Brain microvascular endothelial cell (primary cell): ENCODE measurements at regions not wholly inside any gene's neighbourhood (a gene's known extent, or its start where the extent isn't known, plus 50 kb on each side); places are given as distances from the start of the nearest gene placed in this dataset.

Experiments
- DNase-seq: peaks from one replicate; pipeline ENCODE4 v3.0.0-alpha.2; 2020
- H3K27ac ChIP-seq: fragments of 250-450 bp; sonication (Bioruptor Pico); 2 replicates; pipeline ENCODE4 v1.5.1; 2020; ENCODE audit warnings: mild to moderate bottlenecking, moderate library complexity
- H3K27me3 ChIP-seq: fragments of 250-450 bp; sonication (Bioruptor Pico); replicated peaks from 2 replicates; pipeline ENCODE4 v1.5.1; 2020; ENCODE audit warnings: mild to moderate bottlenecking
- H3K36me3 ChIP-seq: fragments of 250-450 bp; sonication (Bioruptor Pico); replicated peaks from 2 replicates; pipeline ENCODE4 v1.5.1; 2020; ENCODE audit warnings: mild to moderate bottlenecking
- H3K4me3 ChIP-seq: 2 replicates; pipeline ENCODE4 v1.5.1; 2011; ENCODE audit warnings: low read depth, mild to moderate bottlenecking, control low read depth, low read length, moderate library complexity
- in situ Hi-C: cut with HindIII; loops from 2 replicates; pipeline ENCODE4 v1.10.0; 2017; ENCODE audit warnings: low sequenced_read_pairs, low pct_ligation_motif_present
- TF ChIP-seq, protein P1 (sequence below): IDR thresholded peaks from 2 replicates; pipeline ENCODE4 v1.5.1; 2011; ENCODE audit warnings: low read depth, mild to moderate bottlenecking, moderate library complexity, low read length, control low read depth, inconsistent platforms; ENCODE audit errors: missing control alignments

DNA sequence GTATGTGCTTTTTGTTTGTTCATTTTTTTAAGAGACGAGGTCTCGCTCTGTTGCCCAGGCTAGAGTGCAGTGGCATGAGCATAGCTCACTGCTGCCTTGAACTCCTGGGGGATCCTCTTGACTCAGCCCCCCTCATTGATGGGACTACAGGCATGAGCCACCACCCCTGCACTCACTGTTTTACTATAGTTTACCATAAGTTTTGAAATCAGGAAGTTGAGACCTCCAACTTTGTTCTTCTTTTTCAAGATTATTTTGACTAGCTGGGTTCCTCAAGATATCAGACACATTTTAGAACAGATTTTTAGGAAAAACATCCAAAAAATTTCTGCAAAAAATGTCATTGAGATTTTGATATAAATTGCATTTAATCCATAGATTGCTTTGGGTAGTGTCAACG lies 120.4 kb upstream of the FGGY start:
- Histone ChIP-seq H3K27ac (no peak overlapping the region), H3K4me3 (no peak overlapping the region), H3K36me3 (no peaks in the 10 kb centered on the region), H3K27me3 (no peaks in the 10 kb centered on the region)
- in situ Hi-C loops: no loop called here
- DNase-seq: no peak
- TF ChIP-seq, protein P1, sequence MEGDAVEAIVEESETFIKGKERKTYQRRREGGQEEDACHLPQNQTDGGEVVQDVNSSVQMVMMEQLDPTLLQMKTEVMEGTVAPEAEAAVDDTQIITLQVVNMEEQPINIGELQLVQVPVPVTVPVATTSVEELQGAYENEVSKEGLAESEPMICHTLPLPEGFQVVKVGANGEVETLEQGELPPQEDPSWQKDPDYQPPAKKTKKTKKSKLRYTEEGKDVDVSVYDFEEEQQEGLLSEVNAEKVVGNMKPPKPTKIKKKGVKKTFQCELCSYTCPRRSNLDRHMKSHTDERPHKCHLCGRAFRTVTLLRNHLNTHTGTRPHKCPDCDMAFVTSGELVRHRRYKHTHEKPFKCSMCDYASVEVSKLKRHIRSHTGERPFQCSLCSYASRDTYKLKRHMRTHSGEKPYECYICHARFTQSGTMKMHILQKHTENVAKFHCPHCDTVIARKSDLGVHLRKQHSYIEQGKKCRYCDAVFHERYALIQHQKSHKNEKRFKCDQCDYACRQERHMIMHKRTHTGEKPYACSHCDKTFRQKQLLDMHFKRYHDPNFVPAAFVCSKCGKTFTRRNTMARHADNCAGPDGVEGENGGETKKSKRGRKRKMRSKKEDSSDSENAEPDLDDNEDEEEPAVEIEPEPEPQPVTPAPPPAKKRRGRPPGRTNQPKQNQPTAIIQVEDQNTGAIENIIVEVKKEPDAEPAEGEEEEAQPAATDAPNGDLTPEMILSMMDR: no peak

GRCh38 chr1:59177756-59178155 lies 119.1 kb upstream of the FGGY start:
- DNase-seq: no peak
- in situ Hi-C loops: no loop called here
- TF ChIP-seq, protein P1: no peak
- Histone ChIP-seq H3K36me3 (no peaks in the 10 kb centered on the region), H3K4me3 (no peak overlapping the region), H3K27ac (no peak overlapping the region), H3K27me3 (no peaks in the 10 kb centered on the region)

GRCh38 chr1:59178339-59179187 lies 118.3 kb upstream of the FGGY start:
- TF ChIP-seq, protein P1: no peak
- in situ Hi-C loops: no loop called here

DNA sequence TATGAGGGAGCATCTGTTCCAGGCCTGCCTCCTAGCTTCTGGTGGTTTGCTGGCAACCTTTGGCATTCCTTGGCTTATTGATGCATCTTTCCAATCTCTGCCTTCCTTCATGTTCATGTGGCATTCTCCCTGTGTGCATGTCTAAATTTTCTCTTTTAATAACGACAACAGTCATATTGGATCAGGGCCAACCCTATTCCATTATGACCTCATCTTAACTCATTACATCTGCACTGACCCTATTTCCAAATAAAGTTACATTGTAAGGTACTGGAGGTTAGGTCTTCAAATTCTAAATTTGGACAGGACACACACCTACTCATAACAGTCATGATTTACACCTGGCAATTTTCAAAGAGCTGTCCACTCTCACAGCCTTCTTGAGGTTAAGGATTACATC lies 117.2 kb upstream of the FGGY start:
- H3K36me3 ChIP-seq: no peaks in the 10 kb centered on the region
- no peak for DNase-seq
- no peaks in the 10 kb centered on the region for H3K27me3 ChIP-seq
- in situ Hi-C loops: no loop called here
- no peak overlapping the region for H3K4me3 ChIP-seq
- TF ChIP-seq, protein P1: no peak
- no peak overlapping the region for H3K27ac ChIP-seq

More at GRCh38 chr1:59178339-59179187, 118.3 kb upstream of the FGGY start:
- Histone ChIP-seq H3K27ac (no peak overlapping the region), H3K4me3 (no peak overlapping the region), H3K27me3 (no peaks in the 10 kb centered on the region), H3K36me3 (no peaks in the 10 kb centered on the region)
- peak; percentile 75 for DNase-seq

GRCh38 chr1:59180735-59181134 lies 116.2 kb upstream of the FGGY start:
- TF ChIP-seq, protein P1: no peak
- Histone ChIP-seq H3K36me3 (no peaks in the 10 kb centered on the region), H3K27me3 (no peaks in the 10 kb centered on the region), H3K27ac (no peak overlapping the region), H3K4me3 (no peak overlapping the region)
- in situ Hi-C loops: no loop called here
- no peak for DNase-seq
